ENCODE measurements at regions not wholly inside any gene's neighbourhood (a gene's known extent, or its start where the extent isn't known, plus 50 kb on each side); places are given as distances from the start of the nearest gene placed in this dataset.
A peak's percentile ranks its signal among the peaks of the same experiment; 100 is the strongest.

DNA sequence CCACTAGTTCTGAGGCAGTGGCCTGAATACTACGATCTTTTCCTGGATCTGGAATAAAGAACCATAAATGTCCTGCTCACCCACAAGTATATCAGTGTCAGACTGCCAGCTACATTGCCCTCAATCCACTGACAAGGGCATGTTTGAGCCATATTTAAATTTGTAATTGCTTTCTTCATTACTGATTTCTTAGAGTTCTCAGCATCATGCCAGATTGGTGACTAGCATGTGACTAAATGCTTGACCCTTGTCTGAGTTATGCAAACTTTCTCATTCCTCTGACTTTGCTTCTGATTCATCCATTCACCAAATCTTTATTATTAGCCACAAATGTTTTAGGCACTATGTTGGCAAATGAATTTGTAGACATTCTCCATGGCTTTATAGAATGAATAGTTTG, 143.6 kb upstream of the SLC16A7 start:
- ChIA-PET POLR2A (ENCODE audit: low non-redundant PET) (no interaction called here), CTCF (no interaction called here)
- no peak for TF ChIP-seq EZH2 (IDR thresholded peaks at IDR 0.05; ENCODE audit: borderline replicate concordance, low read depth, low read length, poor library complexity, severe bottlenecking)
- TF ChIP-seq, protein P1, sequence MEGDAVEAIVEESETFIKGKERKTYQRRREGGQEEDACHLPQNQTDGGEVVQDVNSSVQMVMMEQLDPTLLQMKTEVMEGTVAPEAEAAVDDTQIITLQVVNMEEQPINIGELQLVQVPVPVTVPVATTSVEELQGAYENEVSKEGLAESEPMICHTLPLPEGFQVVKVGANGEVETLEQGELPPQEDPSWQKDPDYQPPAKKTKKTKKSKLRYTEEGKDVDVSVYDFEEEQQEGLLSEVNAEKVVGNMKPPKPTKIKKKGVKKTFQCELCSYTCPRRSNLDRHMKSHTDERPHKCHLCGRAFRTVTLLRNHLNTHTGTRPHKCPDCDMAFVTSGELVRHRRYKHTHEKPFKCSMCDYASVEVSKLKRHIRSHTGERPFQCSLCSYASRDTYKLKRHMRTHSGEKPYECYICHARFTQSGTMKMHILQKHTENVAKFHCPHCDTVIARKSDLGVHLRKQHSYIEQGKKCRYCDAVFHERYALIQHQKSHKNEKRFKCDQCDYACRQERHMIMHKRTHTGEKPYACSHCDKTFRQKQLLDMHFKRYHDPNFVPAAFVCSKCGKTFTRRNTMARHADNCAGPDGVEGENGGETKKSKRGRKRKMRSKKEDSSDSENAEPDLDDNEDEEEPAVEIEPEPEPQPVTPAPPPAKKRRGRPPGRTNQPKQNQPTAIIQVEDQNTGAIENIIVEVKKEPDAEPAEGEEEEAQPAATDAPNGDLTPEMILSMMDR (conservative IDR thresholded peaks at IDR 0.05; ENCODE audit: low read depth, low read length): no peak
- BruUV-seq (replicated peaks): no TSS peak
- Histone ChIP-seq H3K4me3 (ENCODE audit: low read depth, low read length, poor library complexity, severe bottlenecking) (no peak overlapping the region), H3K36me3 (ENCODE audit: insufficient read depth, low read length, poor library complexity, severe bottlenecking) (no peaks in the 10 kb centered on the region), H3K9me3 (ENCODE audit: low read depth, low read length, poor library complexity, severe bottlenecking) (peaks cover 3% of the 10 kb centered on the region), H3K27ac (ENCODE audit: low read depth, low read length, poor library complexity, severe bottlenecking) (no peak overlapping the region), H3K4me1 (ENCODE audit: insufficient read depth, low read length, poor library complexity, severe bottlenecking) (no peaks in the 10 kb centered on the region), H3K27me3 (replicated peaks; ENCODE audit: insufficient read depth, low read depth, low read length, poor library complexity) (no peaks in the 10 kb centered on the region)
- no peak for DNase-seq (ENCODE audit: low spot score)
- intact Hi-C loops (cut with micrococcal nuclease; ENCODE audit: unreplicated experiment): no loop called here

DNA sequence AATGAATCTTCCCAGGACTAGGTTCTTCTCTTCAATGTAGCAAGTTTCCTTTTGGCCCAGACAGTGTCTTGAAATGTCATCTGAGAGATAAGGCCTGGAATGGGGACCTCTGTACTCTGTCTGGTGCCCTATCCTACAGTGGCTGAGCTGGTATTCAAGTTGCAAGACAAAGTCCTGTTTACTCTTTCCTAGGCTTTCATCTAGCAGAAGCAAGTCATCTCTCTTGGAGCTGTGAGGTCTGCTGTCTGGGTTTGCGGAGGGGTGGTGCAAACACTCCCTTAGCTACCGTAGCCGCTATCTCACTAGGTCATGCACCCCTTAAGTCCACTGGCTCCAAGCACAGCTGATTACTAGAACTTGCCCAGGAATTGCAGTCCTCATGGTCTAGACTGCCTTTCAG, 149.7 kb upstream of the SLC16A7 start:
- no peak for TF ChIP-seq EZH2 (IDR thresholded peaks at IDR 0.05; ENCODE audit: borderline replicate concordance, low read depth, low read length, poor library complexity, severe bottlenecking)
- TF ChIP-seq, protein P1 (conservative IDR thresholded peaks at IDR 0.05; ENCODE audit: low read depth, low read length): no peak
- H3K27ac ChIP-seq (ENCODE audit: low read depth, low read length, poor library complexity, severe bottlenecking): no peak overlapping the region
- no peaks in the 10 kb centered on the region for H3K4me1 ChIP-seq (ENCODE audit: insufficient read depth, low read length, poor library complexity, severe bottlenecking)
- POLR2A ChIA-PET (ENCODE audit: low non-redundant PET): no interaction called here
- H3K36me3 ChIP-seq (ENCODE audit: insufficient read depth, low read length, poor library complexity, severe bottlenecking): no peaks in the 10 kb centered on the region
- peaks cover 7% of the 10 kb centered on the region for H3K9me3 ChIP-seq (ENCODE audit: low read depth, low read length, poor library complexity, severe bottlenecking)
- CTCF ChIA-PET: no interaction called here
- H3K4me3 ChIP-seq (ENCODE audit: low read depth, low read length, poor library complexity, severe bottlenecking): no peak overlapping the region
- intact Hi-C loops (cut with micrococcal nuclease; ENCODE audit: unreplicated experiment): no loop called here
- H3K27me3 ChIP-seq (replicated peaks; ENCODE audit: insufficient read depth, low read depth, low read length, poor library complexity): no peaks in the 10 kb centered on the region
- no peak for DNase-seq (ENCODE audit: low spot score)
- BruUV-seq (replicated peaks): no TSS peak

DNA sequence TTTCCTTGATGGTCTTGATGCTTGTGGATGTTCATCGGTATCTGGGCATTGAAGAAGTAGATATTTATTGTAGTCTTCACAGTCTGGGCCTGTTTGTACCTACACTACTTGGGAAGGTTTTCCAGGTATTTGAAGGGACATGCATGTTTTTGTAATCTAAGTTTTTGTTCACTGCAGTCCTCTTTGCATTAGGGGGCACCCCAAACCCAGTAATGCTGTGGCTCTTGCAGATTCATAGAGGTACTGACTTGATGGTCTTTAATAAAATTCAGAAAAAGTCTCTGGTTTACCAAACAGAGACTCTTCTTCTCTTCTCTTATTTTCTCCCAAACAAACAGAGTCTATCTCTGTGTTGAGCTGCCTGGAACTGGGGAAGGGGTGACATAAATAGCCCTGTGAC, 150.9 kb upstream of the SLC16A7 start:
- no peak overlapping the region for H3K4me3 ChIP-seq (ENCODE audit: low read depth, low read length, poor library complexity, severe bottlenecking)
- H3K9me3 ChIP-seq (ENCODE audit: low read depth, low read length, poor library complexity, severe bottlenecking): peaks cover 5% of the 10 kb centered on the region
- no peaks in the 10 kb centered on the region for H3K27me3 ChIP-seq (replicated peaks; ENCODE audit: insufficient read depth, low read depth, low read length, poor library complexity)
- CTCF ChIA-PET: no interaction called here
- intact Hi-C loops (cut with micrococcal nuclease; ENCODE audit: unreplicated experiment): no loop called here
- no peak for TF ChIP-seq EZH2 (IDR thresholded peaks at IDR 0.05; ENCODE audit: borderline replicate concordance, low read depth, low read length, poor library complexity, severe bottlenecking)
- TF ChIP-seq, protein P1 (conservative IDR thresholded peaks at IDR 0.05; ENCODE audit: low read depth, low read length): 0 out of 2 replicates have a peak, but pooled peaks have one; percentile 14
- POLR2A ChIA-PET (ENCODE audit: low non-redundant PET): no interaction called here
- H3K27ac ChIP-seq (ENCODE audit: low read depth, low read length, poor library complexity, severe bottlenecking): no peak overlapping the region
- no TSS peak for BruUV-seq (replicated peaks)
- no peaks in the 10 kb centered on the region for H3K4me1 ChIP-seq (ENCODE audit: insufficient read depth, low read length, poor library complexity, severe bottlenecking)
- no peaks in the 10 kb centered on the region for H3K36me3 ChIP-seq (ENCODE audit: insufficient read depth, low read length, poor library complexity, severe bottlenecking)
- DNase-seq (ENCODE audit: low spot score): no peak
